ENCODE measurements at regions not wholly inside any gene's neighbourhood (a gene's known extent, or its start where the extent isn't known, plus 50 kb on each side); places are given as distances from the start of the nearest gene placed in this dataset.

GRCh38 chr6:6825193-6825784 is 236.8 kb downstream of the LY86 start:
- H3K9me3 Mint-ChIP-seq, result peaks cover 3% of the 10 kb centered on the region; the same call in 1 of the 3 replicates

More at GRCh38 chr6:6825193-6825784, 236.8 kb downstream of the LY86 start:
- Mint-ChIP-seq H3K27ac (no peak overlapping the region), H3K27me3 (ENCODE audit: insufficient read depth, low read depth, poor library complexity) (peaks cover 18% of the 10 kb centered on the region), H3K4me1 (peaks cover 28% of the 10 kb centered on the region), H3K4me3 (no peak overlapping the region), H3K36me3 (ENCODE audit: low read depth) (no peaks in the 10 kb centered on the region)
- Histone ChIP-seq H3K4me3 (no peak overlapping the region), H3K79me2 (replicated peaks; ENCODE audit: insufficient read depth) (no peaks in the 10 kb centered on the region), H3K27me3 (ENCODE audit: insufficient read depth) (no peaks in the 10 kb centered on the region), H3K27ac (ENCODE audit: low read depth) (no peak overlapping the region), H3F3A (replicated peaks; ENCODE audit: low read depth) (no peaks in the 10 kb centered on the region), H3K36me3 (ENCODE audit: insufficient read depth) (no peaks in the 10 kb centered on the region), H3K9me2 (ENCODE audit: insufficient read depth) (peaks cover 6% of the 10 kb centered on the region), H3K4me1 (ENCODE audit: insufficient read depth) (peaks cover 5% of the 10 kb centered on the region; the same call in 1 of the 2 replicates), H2AFZ (no peak overlapping the region; the same call in 1 of the 2 replicates), H4K20me1 (replicated peaks; ENCODE audit: insufficient read depth) (no peaks in the 10 kb centered on the region), H3K4me2 (no peak overlapping the region)
- DNase-seq (ENCODE audit: low spot score) (no peak), ATAC-seq (no peak)
- TF ChIP-seq STAT1 (IDR thresholded peaks at IDR 0.05; ENCODE audit: unreplicated experiment) (no peak), NANOG (IDR thresholded peaks at IDR 0.05; ENCODE audit: borderline replicate concordance) (no peak), POLR2AphosphoS5 (IDR thresholded peaks at IDR 0.05; ENCODE audit: low read depth) (no peak), CREB1 (CRISPR knock-in tag; IDR thresholded peaks at IDR 0.05; ENCODE audit: low read depth) (no peak), ZNF114 (CRISPR knock-in tag; IDR thresholded peaks at IDR 0.05) (no peak), EZH2 (IDR thresholded peaks at IDR 0.05; ENCODE audit: low read depth, unreplicated experiment) (no peak), JUNB (IDR thresholded peaks at IDR 0.05; ENCODE audit: unreplicated experiment) (no peak), EZH2phosphoT487 (IDR thresholded peaks at IDR 0.05; ENCODE audit: unreplicated experiment) (no peak), ETS1 (IDR thresholded peaks at IDR 0.05) (no peak), ZNF331 (CRISPR knock-in tag; IDR thresholded peaks at IDR 0.05; ENCODE audit: low read depth) (no peak)
- TF ChIP-seq, protein P1, sequence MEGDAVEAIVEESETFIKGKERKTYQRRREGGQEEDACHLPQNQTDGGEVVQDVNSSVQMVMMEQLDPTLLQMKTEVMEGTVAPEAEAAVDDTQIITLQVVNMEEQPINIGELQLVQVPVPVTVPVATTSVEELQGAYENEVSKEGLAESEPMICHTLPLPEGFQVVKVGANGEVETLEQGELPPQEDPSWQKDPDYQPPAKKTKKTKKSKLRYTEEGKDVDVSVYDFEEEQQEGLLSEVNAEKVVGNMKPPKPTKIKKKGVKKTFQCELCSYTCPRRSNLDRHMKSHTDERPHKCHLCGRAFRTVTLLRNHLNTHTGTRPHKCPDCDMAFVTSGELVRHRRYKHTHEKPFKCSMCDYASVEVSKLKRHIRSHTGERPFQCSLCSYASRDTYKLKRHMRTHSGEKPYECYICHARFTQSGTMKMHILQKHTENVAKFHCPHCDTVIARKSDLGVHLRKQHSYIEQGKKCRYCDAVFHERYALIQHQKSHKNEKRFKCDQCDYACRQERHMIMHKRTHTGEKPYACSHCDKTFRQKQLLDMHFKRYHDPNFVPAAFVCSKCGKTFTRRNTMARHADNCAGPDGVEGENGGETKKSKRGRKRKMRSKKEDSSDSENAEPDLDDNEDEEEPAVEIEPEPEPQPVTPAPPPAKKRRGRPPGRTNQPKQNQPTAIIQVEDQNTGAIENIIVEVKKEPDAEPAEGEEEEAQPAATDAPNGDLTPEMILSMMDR (conservative IDR thresholded peaks at IDR 0.05; ENCODE audit: low read depth in 2 of 2), result no peak
- TF ChIP-seq, protein P2, sequence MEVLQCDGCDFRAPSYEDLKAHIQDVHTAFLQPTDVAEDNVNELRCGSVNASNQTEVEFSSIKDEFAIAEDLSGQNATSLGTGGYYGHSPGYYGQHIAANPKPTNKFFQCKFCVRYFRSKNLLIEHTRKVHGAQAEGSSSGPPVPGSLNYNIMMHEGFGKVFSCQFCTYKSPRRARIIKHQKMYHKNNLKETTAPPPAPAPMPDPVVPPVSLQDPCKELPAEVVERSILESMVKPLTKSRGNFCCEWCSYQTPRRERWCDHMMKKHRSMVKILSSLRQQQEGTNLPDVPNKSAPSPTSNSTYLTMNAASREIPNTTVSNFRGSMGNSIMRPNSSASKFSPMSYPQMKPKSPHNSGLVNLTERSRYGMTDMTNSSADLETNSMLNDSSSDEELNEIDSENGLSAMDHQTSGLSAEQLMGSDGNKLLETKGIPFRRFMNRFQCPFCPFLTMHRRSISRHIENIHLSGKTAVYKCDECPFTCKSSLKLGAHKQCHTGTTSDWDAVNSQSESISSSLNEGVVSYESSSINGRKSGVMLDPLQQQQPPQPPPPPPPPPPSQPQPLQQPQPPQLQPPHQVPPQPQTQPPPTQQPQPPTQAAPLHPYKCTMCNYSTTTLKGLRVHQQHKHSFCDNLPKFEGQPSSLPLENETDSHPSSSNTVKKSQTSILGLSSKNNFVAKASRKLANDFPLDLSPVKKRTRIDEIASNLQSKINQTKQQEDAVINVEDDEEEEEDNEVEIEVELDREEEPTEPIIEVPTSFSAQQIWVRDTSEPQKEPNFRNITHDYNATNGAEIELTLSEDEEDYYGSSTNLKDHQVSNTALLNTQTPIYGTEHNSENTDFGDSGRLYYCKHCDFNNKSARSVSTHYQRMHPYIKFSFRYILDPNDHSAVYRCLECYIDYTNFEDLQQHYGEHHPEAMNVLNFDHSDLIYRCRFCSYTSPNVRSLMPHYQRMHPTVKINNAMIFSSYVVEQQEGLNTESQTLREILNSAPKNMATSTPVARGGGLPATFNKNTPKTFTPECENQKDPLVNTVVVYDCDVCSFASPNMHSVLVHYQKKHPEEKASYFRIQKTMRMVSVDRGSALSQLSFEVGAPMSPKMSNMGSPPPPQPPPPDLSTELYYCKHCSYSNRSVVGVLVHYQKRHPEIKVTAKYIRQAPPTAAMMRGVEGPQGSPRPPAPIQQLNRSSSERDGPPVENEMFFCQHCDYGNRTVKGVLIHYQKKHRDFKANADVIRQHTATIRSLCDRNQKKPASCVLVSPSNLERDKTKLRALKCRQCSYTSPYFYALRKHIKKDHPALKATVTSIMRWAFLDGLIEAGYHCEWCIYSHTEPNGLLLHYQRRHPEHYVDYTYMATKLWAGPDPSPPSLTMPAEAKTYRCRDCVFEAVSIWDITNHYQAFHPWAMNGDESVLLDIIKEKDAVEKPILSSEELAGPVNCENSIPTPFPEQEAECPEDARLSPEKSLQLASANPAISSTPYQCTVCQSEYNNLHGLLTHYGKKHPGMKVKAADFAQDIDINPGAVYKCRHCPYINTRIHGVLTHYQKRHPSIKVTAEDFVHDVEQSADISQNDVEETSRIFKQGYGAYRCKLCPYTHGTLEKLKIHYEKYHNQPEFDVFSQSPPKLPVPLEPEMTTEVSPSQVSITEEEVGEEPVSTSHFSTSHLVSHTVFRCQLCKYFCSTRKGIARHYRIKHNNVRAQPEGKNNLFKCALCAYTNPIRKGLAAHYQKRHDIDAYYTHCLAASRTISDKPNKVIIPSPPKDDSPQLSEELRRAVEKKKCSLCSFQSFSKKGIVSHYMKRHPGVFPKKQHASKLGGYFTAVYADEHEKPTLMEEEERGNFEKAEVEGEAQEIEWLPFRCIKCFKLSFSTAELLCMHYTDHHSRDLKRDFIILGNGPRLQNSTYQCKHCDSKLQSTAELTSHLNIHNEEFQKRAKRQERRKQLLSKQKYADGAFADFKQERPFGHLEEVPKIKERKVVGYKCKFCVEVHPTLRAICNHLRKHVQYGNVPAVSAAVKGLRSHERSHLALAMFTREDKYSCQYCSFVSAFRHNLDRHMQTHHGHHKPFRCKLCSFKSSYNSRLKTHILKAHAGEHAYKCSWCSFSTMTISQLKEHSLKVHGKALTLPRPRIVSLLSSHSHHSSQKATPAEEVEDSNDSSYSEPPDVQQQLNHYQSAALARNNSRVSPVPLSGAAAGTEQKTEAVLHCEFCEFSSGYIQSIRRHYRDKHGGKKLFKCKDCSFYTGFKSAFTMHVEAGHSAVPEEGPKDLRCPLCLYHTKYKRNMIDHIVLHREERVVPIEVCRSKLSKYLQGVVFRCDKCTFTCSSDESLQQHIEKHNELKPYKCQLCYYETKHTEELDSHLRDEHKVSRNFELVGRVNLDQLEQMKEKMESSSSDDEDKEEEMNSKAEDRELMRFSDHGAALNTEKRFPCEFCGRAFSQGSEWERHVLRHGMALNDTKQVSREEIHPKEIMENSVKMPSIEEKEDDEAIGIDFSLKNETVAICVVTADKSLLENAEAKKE (CRISPR knock-in tag; IDR thresholded peaks at IDR 0.05), result no peak
- TF ChIP-seq, protein P3, sequence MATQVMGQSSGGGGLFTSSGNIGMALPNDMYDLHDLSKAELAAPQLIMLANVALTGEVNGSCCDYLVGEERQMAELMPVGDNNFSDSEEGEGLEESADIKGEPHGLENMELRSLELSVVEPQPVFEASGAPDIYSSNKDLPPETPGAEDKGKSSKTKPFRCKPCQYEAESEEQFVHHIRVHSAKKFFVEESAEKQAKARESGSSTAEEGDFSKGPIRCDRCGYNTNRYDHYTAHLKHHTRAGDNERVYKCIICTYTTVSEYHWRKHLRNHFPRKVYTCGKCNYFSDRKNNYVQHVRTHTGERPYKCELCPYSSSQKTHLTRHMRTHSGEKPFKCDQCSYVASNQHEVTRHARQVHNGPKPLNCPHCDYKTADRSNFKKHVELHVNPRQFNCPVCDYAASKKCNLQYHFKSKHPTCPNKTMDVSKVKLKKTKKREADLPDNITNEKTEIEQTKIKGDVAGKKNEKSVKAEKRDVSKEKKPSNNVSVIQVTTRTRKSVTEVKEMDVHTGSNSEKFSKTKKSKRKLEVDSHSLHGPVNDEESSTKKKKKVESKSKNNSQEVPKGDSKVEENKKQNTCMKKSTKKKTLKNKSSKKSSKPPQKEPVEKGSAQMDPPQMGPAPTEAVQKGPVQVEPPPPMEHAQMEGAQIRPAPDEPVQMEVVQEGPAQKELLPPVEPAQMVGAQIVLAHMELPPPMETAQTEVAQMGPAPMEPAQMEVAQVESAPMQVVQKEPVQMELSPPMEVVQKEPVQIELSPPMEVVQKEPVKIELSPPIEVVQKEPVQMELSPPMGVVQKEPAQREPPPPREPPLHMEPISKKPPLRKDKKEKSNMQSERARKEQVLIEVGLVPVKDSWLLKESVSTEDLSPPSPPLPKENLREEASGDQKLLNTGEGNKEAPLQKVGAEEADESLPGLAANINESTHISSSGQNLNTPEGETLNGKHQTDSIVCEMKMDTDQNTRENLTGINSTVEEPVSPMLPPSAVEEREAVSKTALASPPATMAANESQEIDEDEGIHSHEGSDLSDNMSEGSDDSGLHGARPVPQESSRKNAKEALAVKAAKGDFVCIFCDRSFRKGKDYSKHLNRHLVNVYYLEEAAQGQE (IDR thresholded peaks at IDR 0.05; ENCODE audit: unreplicated experiment), result no peak
